IMR-90 (cell line): ENCODE measurements at regions not wholly inside any gene's neighbourhood (a gene's known extent, or its start where the extent isn't known, plus 50 kb on each side); places are given as distances from the start of the nearest gene placed in this dataset.

Experiments used
- ATAC-seq: fragments of 200-7000 bp; cut with Tn5 transposase; 2 replicates; pipeline ENCODE4 v1.9.1; 2020; ENCODE audit warnings: low read depth, mild to moderate bottlenecking, moderate library complexity
- BruUV-seq: library from RNA; stranded (reverse); fragments of 400-500 nt; replicated peaks from 2 replicates; lab custom pipeline; 2021; lab: Mats Ljungman, UMichigan
- CTCF ChIA-PET: fragments of 300-600 bp; formaldehyde crosslinking; extraction: SDS; loops from one replicate; lab custom pipeline; 2021; ENCODE audit warnings: antibody characterized with exemption; lab: Yijun Ruan, JAX
- POLR2A ChIA-PET: fragments of 300-600 bp; sonication (Branson Sonifier 250); formaldehyde crosslinking; loops from one replicate; lab custom pipeline; 2022; ENCODE audit warnings: antibody characterized with exemption; ENCODE audit not compliant: unreplicated experiment; lab: Charles Lee
- DNase-seq: peaks from one replicate; pipeline ENCODE4 v3.0.0; 2013
- H2AFZ ChIP-seq: replicated peaks from 2 replicates; pipeline ENCODE3; 2013; ENCODE audit warnings: low read length, mild to moderate bottlenecking; ENCODE audit not compliant: poor library complexity
- H2AK5ac ChIP-seq: 2 replicates; pipeline ENCODE4 v1.6.1; 2013; ENCODE audit warnings: low read depth, low read length, inconsistent platforms
- H2AK9ac ChIP-seq: replicated peaks from 2 replicates; pipeline ENCODE3; 2013; ENCODE audit warnings: mild to moderate bottlenecking, low read depth, low read length, moderate library complexity; ENCODE audit not compliant: poor library complexity
- H2BK120ac ChIP-seq: 2 replicates; pipeline ENCODE4 v1.6.1; 2013; ENCODE audit warnings: low read depth, low read length, inconsistent platforms
- H2BK15ac ChIP-seq: 3 replicates; pipeline ENCODE4 v1.6.1; 2013; ENCODE audit warnings: low read depth, low read length, inconsistent platforms
- H2BK20ac ChIP-seq: 2 replicates; pipeline ENCODE4 v1.6.1; 2013; ENCODE audit warnings: low read depth, mild to moderate bottlenecking, inconsistent platforms, low read length, moderate library complexity
- H2BK5ac ChIP-seq: 2 replicates; pipeline ENCODE4 v1.6.1; 2013; ENCODE audit warnings: mild to moderate bottlenecking, low read depth, low read length, inconsistent platforms; ENCODE audit not compliant: poor library complexity, severe bottlenecking
- H3K14ac ChIP-seq: replicated peaks from 2 replicates; pipeline ENCODE4 v1.6.1; 2013; ENCODE audit warnings: low read depth, low read length, inconsistent platforms
- H3K18ac ChIP-seq: 2 replicates; pipeline ENCODE4 v1.6.1; 2013; ENCODE audit warnings: low read depth, low read length, control low read depth
- H3K23ac ChIP-seq: 2 replicates; pipeline ENCODE4 v1.6.1; 2013; ENCODE audit warnings: low read depth, low read length, inconsistent platforms
- H3K27ac ChIP-seq: 2 replicates; pipeline ENCODE4 v1.5.1; 2013; ENCODE audit warnings: mild to moderate bottlenecking, control low read depth, low read length; ENCODE audit not compliant: insufficient read depth
- H3K27me3 ChIP-seq: 2 replicates; pipeline ENCODE4 v1.6.1; 2013; ENCODE audit warnings: low read length; ENCODE audit not compliant: control insufficient read depth, insufficient read depth
- H3K36me3 ChIP-seq: 2 replicates; pipeline ENCODE4 v1.6.1; 2013; ENCODE audit warnings: low read length, mixed read lengths; ENCODE audit not compliant: control insufficient read depth, insufficient read depth
- H3K4ac ChIP-seq: 2 replicates; pipeline ENCODE4 v1.6.1; 2013; ENCODE audit warnings: low read depth, low read length, inconsistent platforms
- H3K4me1 ChIP-seq: 2 replicates; pipeline ENCODE4 v1.6.1; 2013; ENCODE audit warnings: low read length, mixed read lengths; ENCODE audit not compliant: control insufficient read depth, insufficient read depth
- H3K4me2 ChIP-seq: 2 replicates; pipeline ENCODE4 v1.6.1; 2013; ENCODE audit warnings: low read depth, mild to moderate bottlenecking, control low read depth, low read length, moderate library complexity
- H3K4me3 ChIP-seq: 2 replicates; pipeline ENCODE4 v1.5.1; 2013; ENCODE audit warnings: low read depth, mild to moderate bottlenecking, control low read depth, low read length, moderate library complexity; ENCODE audit not compliant: insufficient read depth
- H3K56ac ChIP-seq: 2 replicates; pipeline ENCODE4 v1.6.1; 2013; ENCODE audit warnings: low read length, inconsistent platforms; ENCODE audit not compliant: insufficient read depth; ENCODE audit errors: extremely low read depth
- H3K79me1 ChIP-seq, 2 experiments: 2 replicates each; pipeline ENCODE4 v1.6.1; 2013; ENCODE audit warnings: low read length in 2 of 2, inconsistent platforms in 1 of 2, low read depth in 1 of 2
- H3K9ac ChIP-seq: 2 replicates; pipeline ENCODE4 v1.6.1; 2013; ENCODE audit warnings: low read depth, low read length, control low read depth
- H3K9me1 ChIP-seq: 2 replicates; pipeline ENCODE4 v1.6.1; 2013; ENCODE audit warnings: low read length, inconsistent platforms; ENCODE audit not compliant: insufficient read depth
- H3K9me3 ChIP-seq: 2 replicates; pipeline ENCODE4 v1.6.1; 2013; ENCODE audit warnings: low read length; ENCODE audit not compliant: control insufficient read depth, insufficient read depth
- H4K20me1 ChIP-seq: 2 replicates; pipeline ENCODE4 v1.6.1; 2013; ENCODE audit warnings: low read length, inconsistent platforms; ENCODE audit not compliant: insufficient read depth
- H4K5ac ChIP-seq: 2 replicates; pipeline ENCODE4 v1.6.1; 2013; ENCODE audit warnings: mild to moderate bottlenecking, low read depth, low read length, control low read depth
- H4K8ac ChIP-seq, 2 experiments: 2 replicates each; pipeline ENCODE4 v1.6.1; 2013; ENCODE audit warnings: low read depth in 2 of 2, low read length in 2 of 2, control low read depth in 1 of 2, inconsistent platforms in 1 of 2
- H4K91ac ChIP-seq: 2 replicates; pipeline ENCODE4 v1.6.1; 2013; ENCODE audit warnings: low read depth, low read length, inconsistent platforms; ENCODE audit not compliant: insufficient read depth
- BHLHE40 ChIP-seq: fragments of 150-350 bp; IDR thresholded peaks from 2 replicates; pipeline ENCODE4 v1.6.1; 2016; ENCODE audit warnings: mild to moderate bottlenecking, low read depth, low read length
- CEBPB ChIP-seq: IDR thresholded peaks from 2 replicates; pipeline ENCODE4 v1.6.1; 2012; ENCODE audit warnings: low read depth, low read length, improper control_type of control experiment
- CHD1 ChIP-seq: IDR thresholded peaks from 2 replicates; pipeline ENCODE4 v1.6.1; 2012; ENCODE audit warnings: low read depth, low read length, improper control_type of control experiment
- MAZ ChIP-seq: IDR thresholded peaks from 2 replicates; pipeline ENCODE4 v1.6.1; 2012; ENCODE audit warnings: low read depth, mild to moderate bottlenecking, low read length, improper control_type of control experiment, moderate library complexity, borderline replicate concordance
- NFE2L2 ChIP-seq: fragments of 150-350 bp; IDR thresholded peaks from 2 replicates; pipeline ENCODE4 v1.6.1; 2016; ENCODE audit warnings: low read depth, mild to moderate bottlenecking, low read length
- POLR2A ChIP-seq: IDR thresholded peaks from 2 replicates; pipeline ENCODE4 v1.6.1; 2012; ENCODE audit warnings: mild to moderate bottlenecking, low read depth, low read length
- RAD21 ChIP-seq: IDR thresholded peaks from 2 replicates; pipeline ENCODE4 v1.6.1; 2012; ENCODE audit warnings: low read length, improper control_type of control experiment
- RCOR1 ChIP-seq: IDR thresholded peaks from 2 replicates; pipeline ENCODE4 v1.6.1; 2012; ENCODE audit warnings: mild to moderate bottlenecking, low read length, improper control_type of control experiment; ENCODE audit not compliant: insufficient replicate concordance
- SMC3 ChIP-seq: fragments of 150-350 bp; IDR thresholded peaks from 2 replicates; pipeline ENCODE4 v1.6.1; 2016; ENCODE audit warnings: low read depth, mild to moderate bottlenecking, antibody characterized with exemption, low read length, moderate library complexity
- WGBS, 2 experiments: methylation state at CpG; one replicate each; pipeline versions ENCODE4 v1.1.5 to v1.1.7; 2013; ENCODE audit warnings: missing lambda C conversion rate in 2 of 2; ENCODE audit not compliant: insufficient read length in 1 of 2; ENCODE audit errors: extremely low coverage in 2 of 2; 5-methylcytosine and 5-hydroxymethylcytosine counted together
- dilution Hi-C: fragments of 300-500 bp; cut with HindIII; formaldehyde crosslinking; loops from one replicate; pipeline ENCODE4 v1.14.3; 2018; ENCODE audit warnings: low sequenced_read_pairs; ENCODE audit not compliant: unreplicated experiment
- in situ Hi-C: fragments of 300-500 bp; cut with MboI; formaldehyde crosslinking; loops from 3 replicates; pipeline ENCODE4 v1.14.3; 2019; ENCODE audit warnings: low sequenced_read_pairs, inconsistent platforms, mixed read lengths
- intact Hi-C: fragments of 100-400 bp; cut with micrococcal nuclease; formaldehyde crosslinking; loops from 2 replicates; pipeline ENCODE4 v1.10.0; 2022
- TF ChIP-seq, protein P1 (sequence below): fragments of 150-350 bp; IDR thresholded peaks from 2 replicates; pipeline ENCODE4 v1.6.1; 2017; ENCODE audit warnings: mild to moderate bottlenecking, antibody characterized with exemption, low read length, low read depth
- TF ChIP-seq, protein P2 (sequence below): conservative IDR thresholded peaks from 2 replicates; pipeline ENCODE4 v1.5.1; 2012; ENCODE audit warnings: mild to moderate bottlenecking, low read depth, low read length, improper control_type of control experiment

- H3K27ac ChIP-seq: no peak overlapping the region
- ATAC-seq: no peak
- no peak overlapping the region for H3K9ac ChIP-seq
- H2AK9ac ChIP-seq: no peak overlapping the region
- H2BK15ac ChIP-seq: no peak overlapping the region
- no peak overlapping the region for H2BK120ac ChIP-seq
- H4K91ac ChIP-seq: no peak overlapping the region
- CTCF ChIA-PET: no interaction called here
- H2AFZ ChIP-seq: no peak overlapping the region
- intact Hi-C loops: no loop called here
- H3K18ac ChIP-seq: no peak overlapping the region; the same call in 1 of the 2 replicates
- H4K20me1 ChIP-seq: no peaks in the 10 kb centered on the region
- H3K14ac ChIP-seq: no peak overlapping the region; the same call in 1 of the 2 replicates
- H2AK5ac ChIP-seq: no peak overlapping the region
- no peak overlapping the region for H2BK20ac ChIP-seq
- no peak overlapping the region for H4K5ac ChIP-seq
- no peak overlapping the region for H3K4ac ChIP-seq
- H3K4me2 ChIP-seq: no peak overlapping the region
- H3K4me3 ChIP-seq: no peak overlapping the region
- H3K9me1 ChIP-seq: no peaks in the 10 kb centered on the region
- BruUV-seq: no TSS peak
- POLR2A ChIA-PET: no interaction called here
- no peaks in the 10 kb centered on the region for H3K79me1 ChIP-seq
- no peak overlapping the region for H3K23ac ChIP-seq
- no CpG with 5 or more reads among the region's 2 CpGs for WGBS, 2 experiments
- dilution Hi-C loops: no loop called here
- no peaks in the 10 kb centered on the region for H3K4me1 ChIP-seq
- H3K9me3 ChIP-seq: peaks cover 5% of the 10 kb centered on the region; the same call in 1 of the 2 replicates
- H3K27me3 ChIP-seq: no peaks in the 10 kb centered on the region
- TF ChIP-seq CHD1: no peak
- TF ChIP-seq NFE2L2: no peak
- no peak for TF ChIP-seq POLR2A
- TF ChIP-seq, protein P1, sequence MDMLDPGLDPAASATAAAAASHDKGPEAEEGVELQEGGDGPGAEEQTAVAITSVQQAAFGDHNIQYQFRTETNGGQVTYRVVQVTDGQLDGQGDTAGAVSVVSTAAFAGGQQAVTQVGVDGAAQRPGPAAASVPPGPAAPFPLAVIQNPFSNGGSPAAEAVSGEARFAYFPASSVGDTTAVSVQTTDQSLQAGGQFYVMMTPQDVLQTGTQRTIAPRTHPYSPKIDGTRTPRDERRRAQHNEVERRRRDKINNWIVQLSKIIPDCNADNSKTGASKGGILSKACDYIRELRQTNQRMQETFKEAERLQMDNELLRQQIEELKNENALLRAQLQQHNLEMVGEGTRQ: no peak
- TF ChIP-seq RCOR1: no peak
- no peak for TF ChIP-seq CEBPB
- no peak for TF ChIP-seq MAZ
- no peak for TF ChIP-seq BHLHE40
- TF ChIP-seq, protein P2, sequence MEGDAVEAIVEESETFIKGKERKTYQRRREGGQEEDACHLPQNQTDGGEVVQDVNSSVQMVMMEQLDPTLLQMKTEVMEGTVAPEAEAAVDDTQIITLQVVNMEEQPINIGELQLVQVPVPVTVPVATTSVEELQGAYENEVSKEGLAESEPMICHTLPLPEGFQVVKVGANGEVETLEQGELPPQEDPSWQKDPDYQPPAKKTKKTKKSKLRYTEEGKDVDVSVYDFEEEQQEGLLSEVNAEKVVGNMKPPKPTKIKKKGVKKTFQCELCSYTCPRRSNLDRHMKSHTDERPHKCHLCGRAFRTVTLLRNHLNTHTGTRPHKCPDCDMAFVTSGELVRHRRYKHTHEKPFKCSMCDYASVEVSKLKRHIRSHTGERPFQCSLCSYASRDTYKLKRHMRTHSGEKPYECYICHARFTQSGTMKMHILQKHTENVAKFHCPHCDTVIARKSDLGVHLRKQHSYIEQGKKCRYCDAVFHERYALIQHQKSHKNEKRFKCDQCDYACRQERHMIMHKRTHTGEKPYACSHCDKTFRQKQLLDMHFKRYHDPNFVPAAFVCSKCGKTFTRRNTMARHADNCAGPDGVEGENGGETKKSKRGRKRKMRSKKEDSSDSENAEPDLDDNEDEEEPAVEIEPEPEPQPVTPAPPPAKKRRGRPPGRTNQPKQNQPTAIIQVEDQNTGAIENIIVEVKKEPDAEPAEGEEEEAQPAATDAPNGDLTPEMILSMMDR: no peak
- TF ChIP-seq SMC3: no peak
- TF ChIP-seq RAD21: no peak
- H3K56ac ChIP-seq: no peak overlapping the region
- in situ Hi-C loops: no loop called here
- H2BK5ac ChIP-seq: no peak overlapping the region
- H4K8ac ChIP-seq: no peak overlapping the region
- H3K36me3 ChIP-seq: no peaks in the 10 kb centered on the region
- DNase-seq: no peak
Measured at GRCh38 chr11:110785398-110785797, 73.2 kb upstream of the ARHGAP20 start.
